Sigmoid colon (tissue), 4 donors: ENCODE measurements at regions not wholly inside any gene's neighbourhood (a gene's known extent, or its start where the extent isn't known, plus 50 kb on each side); places are given as distances from the start of the nearest gene placed in this dataset.

Experiments
- CTCF ChIP-seq, 4 experiments: fragments of 450-650 bp in 3 of 4; fragments of 200-600 bp in 1 of 4; IDR thresholded peaks; one replicate each; pipeline ENCODE4 v1.5.1; 2016 to 2019; ENCODE audit warnings: antibody characterized with exemption in 4 of 4, mild to moderate bottlenecking in 3 of 4, moderate library complexity in 2 of 4
- EP300 ChIP-seq, 4 donors: sonication (generic); formaldehyde crosslinking; IDR thresholded peaks; one replicate each; pipeline ENCODE4 v1.6.1; 2017; ENCODE audit warnings: antibody characterized with exemption in 4 of 4

- TF ChIP-seq CTCF (IDR thresholded peaks at IDR 0.05) = no peak
- no peak for TF ChIP-seq EP300 (IDR thresholded peaks at IDR 0.05)
Measured at GRCh38 chr4:55258152-55258865, 87.7 kb upstream of the SRD5A3 start.
